HG02798 (cell line): ENCODE measurements at regions not wholly inside any gene's neighbourhood (a gene's known extent, or its start where the extent isn't known, plus 50 kb on each side); places are given as distances from the start of the nearest gene placed in this dataset.
A peak's percentile ranks its signal among the peaks of the same experiment; 100 is the strongest.

Experiments used
- ATAC-seq: cut with Tn5 transposase; IDR thresholded peaks from one replicate; pipeline ENCODE4 v1.9.1; 2021; ENCODE audit warnings: mild to moderate bottlenecking; ENCODE audit not compliant: unreplicated experiment, poor library complexity

GRCh38 chr2:17309741-17310339 is 208.4 kb downstream of the RAD51AP2 start:
- ATAC-seq: peak; percentile 95

GRCh38 chr2:17309181-17309580 is 209.1 kb downstream of the RAD51AP2 start:
- no peak for ATAC-seq

- ATAC-seq: no peak
Measured at GRCh38 chr2:17306706-17307105, 211.5 kb downstream of the RAD51AP2 start.

- ATAC-seq: no peak
Measured at GRCh38 chr2:17306219-17306618, 212.0 kb downstream of the RAD51AP2 start.

GRCh38 chr2:17303521-17303920 is 214.7 kb downstream of the RAD51AP2 start:
- no peak for ATAC-seq

GRCh38 chr2:17303054-17303453 is 215.2 kb downstream of the RAD51AP2 start:
- ATAC-seq: no peak

GRCh38 chr2:17302281-17302680 is 216.0 kb downstream of the RAD51AP2 start:
- no peak for ATAC-seq

GRCh38 chr2:17301437-17301836 is 216.8 kb downstream of the RAD51AP2 start:
- no peak for ATAC-seq

- ATAC-seq: no peak
Measured at GRCh38 chr2:17299891-17300540, 218.2 kb downstream of the RAD51AP2 start.

- ATAC-seq: no peak
Measured at GRCh38 chr2:17298453-17298852, 219.8 kb downstream of the RAD51AP2 start.

GRCh38 chr2:17296686-17297085 is 221.6 kb downstream of the RAD51AP2 start:
- ATAC-seq: no peak

GRCh38 chr2:17289669-17290068 is 228.6 kb downstream of the RAD51AP2 start:
- ATAC-seq: no peak

- no peak for ATAC-seq
Measured at GRCh38 chr2:17287183-17287582, 231.1 kb downstream of the RAD51AP2 start.

- no peak for ATAC-seq
Measured at GRCh38 chr2:17282826-17283225, 235.4 kb downstream of the RAD51AP2 start.

- ATAC-seq: no peak
Measured at GRCh38 chr2:17282245-17282644, 236.0 kb downstream of the RAD51AP2 start.

GRCh38 chr2:17276220-17276619 is 242.0 kb downstream of the RAD51AP2 start:
- no peak for ATAC-seq

GRCh38 chr2:17272652-17273525 is 245.4 kb downstream of the RAD51AP2 start:
- peak; percentile 80 for ATAC-seq

GRCh38 chr2:17272170-17272569 is 246.1 kb downstream of the RAD51AP2 start:
- ATAC-seq: peak; percentile 6

GRCh38 chr2:17271416-17271815 is 246.8 kb downstream of the RAD51AP2 start:
- ATAC-seq: no peak

GRCh38 chr2:17270894-17271293 is 247.3 kb downstream of the RAD51AP2 start:
- no peak for ATAC-seq

- ATAC-seq: no peak
Measured at GRCh38 chr2:17263570-17263968, 254.7 kb downstream of the RAD51AP2 start.
